BJ (cell line): ENCODE measurements at regions not wholly inside any gene's neighbourhood (a gene's known extent, or its start where the extent isn't known, plus 50 kb on each side); places are given as distances from the start of the nearest gene placed in this dataset.

Experiments
- CTCF ChIA-PET: fragments of 350-600 bp; formaldehyde crosslinking; extraction: SDS; loops from one replicate; lab custom pipeline; 2021; ENCODE audit warnings: antibody characterized with exemption, inconsistent platforms; lab: Yijun Ruan, JAX
- POLR2A ChIA-PET: fragments of 300-600 bp; sonication (Branson Sonifier 250); formaldehyde crosslinking; extraction: SDS; loops from one replicate; lab custom pipeline; 2021; ENCODE audit warnings: antibody characterized with exemption; lab: Charles Lee
- DNase-seq: peaks from one replicate; pipeline ENCODE4 v3.0.0-alpha.2; 2011; ENCODE audit warnings: low read depth
- H3K27me3 ChIP-seq: 2 replicates; pipeline ENCODE4 v1.6.0; 2011; ENCODE audit warnings: low read length; ENCODE audit not compliant: control insufficient read depth, insufficient read depth
- H3K36me3 ChIP-seq: 2 replicates; pipeline ENCODE4 v1.5.1; 2011; ENCODE audit warnings: low read length; ENCODE audit not compliant: control insufficient read depth, insufficient read depth
- H3K4me3 ChIP-seq: 2 replicates; pipeline ENCODE4 v1.5.1; 2011; ENCODE audit warnings: low read depth, mild to moderate bottlenecking, control low read depth, low read length
- TF ChIP-seq, protein P1 (sequence below): IDR thresholded peaks from 2 replicates; pipeline ENCODE4 v1.5.1; 2011; ENCODE audit warnings: low read depth, mild to moderate bottlenecking, control low read depth, inconsistent platforms, low read length, moderate library complexity; ENCODE audit not compliant: insufficient read depth

DNA sequence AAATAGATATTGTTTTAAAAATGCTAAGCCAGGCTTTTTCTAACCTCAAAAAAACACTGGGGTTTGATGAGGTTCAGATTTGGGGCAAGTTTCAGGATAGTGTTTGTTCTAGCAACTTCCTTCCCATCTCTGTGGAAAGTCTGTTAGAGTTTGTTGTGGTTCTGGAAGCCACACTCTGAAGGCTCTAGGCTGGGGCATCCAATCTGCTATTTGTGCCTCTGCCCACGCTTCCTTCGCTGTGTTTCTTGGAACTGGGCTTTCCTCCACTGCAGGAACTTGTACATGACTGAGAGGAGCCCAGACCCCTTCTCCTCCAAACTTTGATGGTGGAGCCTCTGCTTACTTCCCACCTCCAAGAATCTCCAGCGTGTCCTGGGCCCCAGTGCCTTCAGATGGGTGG, 108.5 kb upstream of the SLC25A13 start:
- CTCF ChIA-PET = no interaction called here
- POLR2A ChIA-PET = no interaction called here
- TF ChIP-seq, protein P1, sequence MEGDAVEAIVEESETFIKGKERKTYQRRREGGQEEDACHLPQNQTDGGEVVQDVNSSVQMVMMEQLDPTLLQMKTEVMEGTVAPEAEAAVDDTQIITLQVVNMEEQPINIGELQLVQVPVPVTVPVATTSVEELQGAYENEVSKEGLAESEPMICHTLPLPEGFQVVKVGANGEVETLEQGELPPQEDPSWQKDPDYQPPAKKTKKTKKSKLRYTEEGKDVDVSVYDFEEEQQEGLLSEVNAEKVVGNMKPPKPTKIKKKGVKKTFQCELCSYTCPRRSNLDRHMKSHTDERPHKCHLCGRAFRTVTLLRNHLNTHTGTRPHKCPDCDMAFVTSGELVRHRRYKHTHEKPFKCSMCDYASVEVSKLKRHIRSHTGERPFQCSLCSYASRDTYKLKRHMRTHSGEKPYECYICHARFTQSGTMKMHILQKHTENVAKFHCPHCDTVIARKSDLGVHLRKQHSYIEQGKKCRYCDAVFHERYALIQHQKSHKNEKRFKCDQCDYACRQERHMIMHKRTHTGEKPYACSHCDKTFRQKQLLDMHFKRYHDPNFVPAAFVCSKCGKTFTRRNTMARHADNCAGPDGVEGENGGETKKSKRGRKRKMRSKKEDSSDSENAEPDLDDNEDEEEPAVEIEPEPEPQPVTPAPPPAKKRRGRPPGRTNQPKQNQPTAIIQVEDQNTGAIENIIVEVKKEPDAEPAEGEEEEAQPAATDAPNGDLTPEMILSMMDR = no peak
- no peaks in the 10 kb centered on the region for H3K36me3 ChIP-seq
- H3K4me3 ChIP-seq = no peak overlapping the region
- no peak for DNase-seq
- no peaks in the 10 kb centered on the region for H3K27me3 ChIP-seq

DNA sequence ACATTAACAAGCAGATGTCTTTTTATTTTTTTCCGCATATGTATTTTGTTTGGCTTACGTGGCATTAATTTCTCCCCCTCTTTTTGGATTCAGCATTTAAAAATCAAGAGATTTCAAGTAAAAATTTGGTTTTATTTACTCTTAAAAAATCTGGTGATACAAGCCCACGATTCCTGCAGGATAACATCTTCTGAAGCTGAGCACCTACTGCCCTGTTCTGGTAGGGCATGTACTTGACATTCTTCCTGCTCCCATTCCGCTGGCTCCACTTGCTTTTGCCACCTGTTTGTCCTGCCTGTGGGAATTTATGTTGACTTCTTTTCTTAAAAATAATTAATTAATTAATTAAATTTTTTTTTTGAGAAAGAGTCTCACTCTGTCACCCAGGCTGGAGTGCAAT, 105.2 kb upstream of the SLC25A13 start:
- TF ChIP-seq, protein P1 = no peak
- no peak for DNase-seq
- POLR2A ChIA-PET = no interaction called here
- Histone ChIP-seq H3K36me3 (no peaks in the 10 kb centered on the region), H3K27me3 (no peaks in the 10 kb centered on the region), H3K4me3 (no peak overlapping the region)
- CTCF ChIA-PET = no interaction called here

DNA sequence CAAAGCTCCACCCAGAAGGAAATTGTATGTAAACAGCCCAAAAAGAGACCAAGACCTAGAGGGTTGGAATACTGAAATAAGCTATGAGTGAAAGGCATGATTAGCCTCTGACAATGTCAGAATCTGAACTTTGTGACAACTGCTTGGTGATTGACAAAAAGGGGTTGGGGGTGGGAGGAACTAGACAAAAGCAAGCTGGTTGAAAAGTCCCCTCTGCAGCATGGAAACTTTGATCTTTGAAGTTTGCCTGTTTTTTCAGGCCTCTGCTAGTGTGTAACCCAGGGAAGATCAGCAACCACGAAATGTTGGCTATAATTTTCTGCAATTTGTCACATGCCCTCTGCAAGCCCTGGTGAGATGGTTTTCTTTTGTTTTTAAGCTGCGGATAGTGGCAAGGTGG, 104.8 kb upstream of the SLC25A13 start:
- TF ChIP-seq, protein P1 = no peak
- ChIA-PET CTCF (no interaction called here), POLR2A (no interaction called here)
- DNase-seq = no peak
- H3K36me3 ChIP-seq = no peaks in the 10 kb centered on the region
- no peak overlapping the region for H3K4me3 ChIP-seq
- no peaks in the 10 kb centered on the region for H3K27me3 ChIP-seq

DNA sequence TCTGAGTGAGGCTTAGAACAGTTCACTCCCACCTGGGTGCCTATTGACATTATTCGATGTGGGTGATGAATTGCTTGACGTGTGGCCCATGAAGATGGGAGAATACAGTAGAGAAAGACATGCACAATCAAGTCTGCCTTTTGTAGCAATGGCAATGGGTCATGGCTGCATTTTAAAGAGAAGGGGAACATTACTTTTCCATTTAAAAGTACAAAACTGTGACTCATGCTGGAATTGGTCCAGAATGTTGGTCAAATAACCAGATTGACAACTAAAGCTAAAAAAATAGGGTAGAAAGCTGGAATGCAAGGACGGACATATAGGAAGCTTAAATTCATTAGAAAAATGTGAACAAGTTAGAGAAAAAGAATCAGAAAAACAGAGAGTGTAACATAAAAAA, 104.1 kb upstream of the SLC25A13 start:
- CTCF ChIA-PET = no interaction called here
- no peak for DNase-seq
- POLR2A ChIA-PET = no interaction called here
- H3K36me3 ChIP-seq = no peaks in the 10 kb centered on the region
- no peak overlapping the region for H3K4me3 ChIP-seq
- no peaks in the 10 kb centered on the region for H3K27me3 ChIP-seq
- TF ChIP-seq, protein P1 = no peak

DNA sequence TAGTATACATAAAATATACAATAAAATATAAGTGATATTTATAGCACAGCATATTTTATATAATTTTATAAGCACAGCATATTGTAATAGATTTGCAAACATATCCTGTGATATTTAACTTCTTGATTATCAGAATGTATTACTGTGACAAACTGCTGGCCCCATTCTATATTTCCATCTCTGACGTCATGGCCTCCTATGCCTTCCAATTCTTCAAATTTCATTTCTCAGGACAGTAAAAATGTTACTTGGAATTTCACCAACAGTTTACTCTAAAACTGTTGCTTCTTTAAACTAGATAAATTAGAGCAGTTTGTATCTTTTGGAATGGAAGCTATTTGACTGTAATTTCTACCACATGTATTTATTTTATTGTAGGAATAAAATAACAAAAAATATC, 102.5 kb upstream of the SLC25A13 start:
- H3K27me3 ChIP-seq = no peaks in the 10 kb centered on the region; the same call in 1 of the 2 replicates
- TF ChIP-seq, protein P1 = no peak
- CTCF ChIA-PET = interaction anchor here (1.2 kb wide), 1 partner anchor 15 kb away, joined by 3 read pairs; no protein-coding TSS in a partner anchor
- POLR2A ChIA-PET = interaction anchor here (0.6 kb wide), 1 partner anchor 9 kb away, joined by 3 read pairs; no protein-coding TSS in a partner anchor
- H3K36me3 ChIP-seq = no peaks in the 10 kb centered on the region
- H3K4me3 ChIP-seq = no peak overlapping the region
- no peak for DNase-seq
